Stimulated activated naive B cell treated with anti-CD40 and anti-IgM and Interleukin-4, amounts not matched to agents 10 μg/mL and 1 μg/mL and 100 μg/mL, for 72 hours (primary cell): ENCODE measurements at regions not wholly inside any gene's neighbourhood (a gene's known extent, or its start where the extent isn't known, plus 50 kb on each side); places are given as distances from the start of the nearest gene placed in this dataset.
"Not testable (repeated sequence)": the region's sequence is repeated elsewhere in the genome, so short reads cannot be mapped to it uniquely, and the experiment has no call there.

Experiments
- ATAC-seq, 2 donors: fragments of 150-1000 bp; cut with Tn5 transposase; replicated peaks; 2 replicates each; pipeline ENCODE4 v1.10.0; 2021; ENCODE audit warnings: moderate library complexity in 1 of 2
- DNase-seq: peaks from one replicate; pipeline ENCODE4 v3.0.0; 2021
- H3K27ac Mint-ChIP-seq: one replicate; pipeline ENCODE4 v1.8.0; 2022; ENCODE audit warnings: mild to moderate bottlenecking, mixed read lengths
- H3K27me3 Mint-ChIP-seq, 2 donors: one replicate each; pipeline ENCODE4 v1.8.0; 2022; ENCODE audit warnings: mixed read lengths in 2 of 2
- H3K36me3 Mint-ChIP-seq, 2 donors: one replicate each; pipeline ENCODE4 v1.8.0; 2022; ENCODE audit warnings: mixed read lengths in 2 of 2, mild to moderate bottlenecking in 1 of 2
- H3K4me1 Mint-ChIP-seq, 2 donors: one replicate each; pipeline ENCODE4 v1.8.0; 2022; ENCODE audit warnings: mixed read lengths in 2 of 2, mild to moderate bottlenecking in 1 of 2
- H3K4me3 Mint-ChIP-seq, 2 donors: one replicate each; pipeline ENCODE4 v1.8.0; 2022; ENCODE audit warnings: mild to moderate bottlenecking in 2 of 2, mixed read lengths in 2 of 2, moderate library complexity in 1 of 2
- H3K9me3 Mint-ChIP-seq, 2 donors: one replicate each; pipeline ENCODE4 v1.8.0; 2022; ENCODE audit warnings: mixed read lengths in 2 of 2, mild to moderate bottlenecking in 1 of 2

DNA sequence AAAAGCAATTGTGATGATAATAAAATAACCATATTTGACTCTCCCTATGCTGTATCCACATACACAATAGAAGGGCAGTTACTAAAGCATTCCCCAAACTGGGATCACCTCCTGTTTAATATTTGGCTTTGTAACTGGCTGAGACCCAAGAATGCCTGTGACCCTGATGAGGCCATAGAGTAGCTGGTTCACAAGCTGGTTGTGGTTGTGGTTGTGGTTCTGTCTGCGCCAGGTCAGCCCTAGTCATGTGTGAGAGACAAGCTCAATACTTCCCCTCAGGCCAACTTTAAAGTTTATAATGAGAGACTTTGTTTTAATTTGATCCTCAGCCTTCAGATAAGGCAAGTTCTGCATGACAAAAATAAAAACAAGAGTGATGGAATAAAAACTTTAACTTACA, 209.9 kb downstream of the PARM1 start:
- peaks cover 11 to 16% of the 10 kb centered on the region in 2 donors for H3K4me1 Mint-ChIP-seq
- DNase-seq (no peak), ATAC-seq (peak; percentile 66 to 67)
- no peak overlapping the region for H3K27ac Mint-ChIP-seq
- H3K4me3 Mint-ChIP-seq, result no peak overlapping the region
- peaks cover 1 to 5% of the 10 kb centered on the region in 2 donors for H3K9me3 Mint-ChIP-seq
- H3K36me3 Mint-ChIP-seq, result peaks cover 0 to 2% of the 10 kb centered on the region in 2 donors
- H3K27me3 Mint-ChIP-seq, result no peaks in the 10 kb centered on the region

DNA sequence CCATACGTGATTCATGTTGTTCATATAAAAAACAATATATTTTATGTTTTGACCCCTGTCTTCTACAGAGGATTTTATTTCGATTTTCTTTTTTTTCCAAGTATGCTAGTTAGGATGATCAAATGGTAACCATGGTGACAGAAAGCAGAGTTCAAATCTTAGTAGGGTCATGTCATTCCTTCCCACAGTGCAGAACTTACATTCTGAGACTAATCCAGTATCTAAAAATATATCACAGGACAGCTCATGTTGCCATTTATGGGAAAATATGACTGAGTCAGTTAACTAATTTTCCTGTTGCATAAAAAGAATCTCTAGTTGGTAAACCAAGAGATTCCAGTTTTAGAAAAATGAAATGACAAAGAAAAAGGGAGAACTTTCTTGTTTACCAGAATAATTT, 209.5 kb downstream of the PARM1 start:
- Mint-ChIP-seq H3K4me1 (peaks cover 11 to 16% of the 10 kb centered on the region in 2 donors), H3K27me3 (no peaks in the 10 kb centered on the region), H3K9me3 (peaks cover 1 to 5% of the 10 kb centered on the region in 2 donors), H3K27ac (no peak overlapping the region), H3K36me3 (peaks cover 0 to 2% of the 10 kb centered on the region in 2 donors), H3K4me3 (no peak overlapping the region)
- DNase-seq, result no peak
- no peak for ATAC-seq

DNA sequence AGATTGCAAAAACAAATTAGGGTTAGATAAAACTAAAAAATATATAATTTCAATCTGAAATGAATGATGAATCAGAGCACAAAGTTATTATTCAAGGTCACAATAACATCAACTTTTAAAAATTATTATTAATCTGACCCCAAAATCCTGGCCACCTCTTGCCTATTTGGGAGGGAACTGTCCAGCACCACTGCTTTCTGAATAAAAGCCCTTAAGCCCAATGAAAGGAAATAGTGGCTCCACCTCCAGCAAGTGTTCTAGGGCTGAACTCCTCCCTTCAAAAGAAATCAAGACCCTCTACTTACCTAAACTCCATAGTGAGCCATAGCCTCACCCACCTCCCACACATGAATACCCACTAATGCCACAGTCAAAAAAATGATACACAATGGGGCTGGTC, 208.2 kb downstream of the PARM1 start:
- H3K4me1 Mint-ChIP-seq, result peaks cover 12 to 19% of the 10 kb centered on the region in 2 donors
- ATAC-seq (no peak), DNase-seq (no peak)
- H3K4me3 Mint-ChIP-seq, result no peak overlapping the region
- no peak overlapping the region for H3K27ac Mint-ChIP-seq
- H3K36me3 Mint-ChIP-seq, result peaks cover 0 to 2% of the 10 kb centered on the region in 2 donors
- peaks cover 1 to 5% of the 10 kb centered on the region in 2 donors for H3K9me3 Mint-ChIP-seq
- H3K27me3 Mint-ChIP-seq, result no peaks in the 10 kb centered on the region

DNA sequence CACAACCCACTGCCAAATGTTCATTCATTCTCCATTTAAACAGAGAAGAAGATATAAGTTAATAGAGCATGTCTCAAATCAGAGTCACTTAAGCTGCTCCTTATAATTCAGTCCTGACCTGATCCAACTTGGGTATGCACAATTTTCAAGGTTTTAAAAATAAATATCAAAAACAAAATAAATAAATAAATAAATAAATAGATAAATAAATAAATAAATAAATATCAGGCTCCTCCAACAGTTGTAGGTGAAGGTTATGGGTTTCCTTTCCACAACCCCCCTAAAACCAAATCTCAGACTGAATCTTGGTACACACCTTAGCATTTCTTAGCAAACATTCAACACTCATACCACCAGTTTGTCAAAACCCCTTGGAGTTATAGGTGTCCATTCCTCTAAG, 204.4 kb downstream of the PARM1 start:
- Mint-ChIP-seq H3K9me3 (peaks cover 0 to 4% of the 10 kb centered on the region in 2 donors), H3K36me3 (no peaks in the 10 kb centered on the region), H3K27ac (no peak overlapping the region), H3K27me3 (no peaks in the 10 kb centered on the region), H3K4me3 (no peak overlapping the region), H3K4me1 (peaks cover 20 to 37% of the 10 kb centered on the region in 2 donors)
- ATAC-seq (no peak), DNase-seq (no peak)

DNA sequence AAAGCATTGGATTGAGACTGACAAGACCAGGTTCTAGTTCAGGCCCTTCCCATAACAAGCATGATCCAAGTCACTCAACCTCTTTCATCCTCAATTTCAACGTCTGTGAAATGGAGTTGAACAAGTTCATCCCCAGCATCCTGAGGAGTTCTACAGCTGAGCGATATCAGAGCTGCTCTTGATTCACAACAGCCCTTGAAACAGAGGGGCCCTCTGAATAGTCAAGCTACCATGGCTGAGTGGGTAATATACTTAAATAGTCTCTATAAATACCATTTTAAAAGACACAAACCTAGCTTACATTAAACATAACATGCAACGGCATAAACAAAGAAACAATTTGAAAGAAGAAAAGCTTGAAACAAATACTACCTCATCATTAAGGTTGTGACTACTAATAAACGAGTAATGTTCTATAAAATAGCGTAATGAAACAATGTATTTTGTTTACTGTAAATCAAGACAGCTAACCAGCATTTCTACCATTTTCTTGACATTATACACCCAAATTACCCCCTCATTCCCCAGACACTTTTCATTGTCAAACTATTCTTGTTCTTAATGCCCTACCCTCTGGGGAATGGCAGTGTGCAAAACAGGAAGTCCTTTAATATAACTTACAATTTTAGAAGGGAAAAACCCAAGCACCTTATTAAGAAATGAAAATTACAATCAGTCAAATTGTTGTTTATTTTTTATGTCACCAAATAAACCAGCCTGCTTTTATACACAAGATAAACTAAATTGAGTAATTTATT, 202.3 kb downstream of the PARM1 start:
- Mint-ChIP-seq H3K9me3 (peaks cover 0 to 4% of the 10 kb centered on the region in 2 donors), H3K27ac (no peak overlapping the region), H3K4me1 (peaks cover 20 to 37% of the 10 kb centered on the region in 2 donors), H3K36me3 (no peaks in the 10 kb centered on the region), H3K27me3 (no peaks in the 10 kb centered on the region), H3K4me3 (peak overlapping the region in 1 of 2 donors; percentile 50)
- ATAC-seq, result peak; percentile 95 to 96
- no peak for DNase-seq

DNA sequence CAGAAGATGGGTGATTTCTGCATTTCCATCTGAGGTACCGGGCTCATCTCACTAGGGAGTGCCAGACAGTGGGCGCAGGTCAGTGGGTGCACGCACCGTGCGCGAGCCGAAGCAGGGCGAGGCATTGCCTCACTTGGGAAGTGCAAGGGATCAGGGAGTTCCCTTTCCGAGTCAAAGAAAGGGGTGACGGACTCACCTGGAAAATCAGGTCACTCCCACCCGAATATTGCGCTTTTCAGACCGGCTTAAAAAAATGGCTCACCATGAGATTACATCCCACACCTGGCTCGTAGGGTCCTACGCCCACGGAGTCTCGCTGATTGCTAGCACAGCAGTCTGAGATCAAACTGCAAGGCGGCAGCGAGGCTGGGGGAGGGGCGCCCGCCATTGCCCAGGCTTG, 194.0 kb downstream of the PARM1 start:
- H3K9me3 Mint-ChIP-seq, result peaks cover 7 to 12% of the 10 kb centered on the region in 2 donors
- not testable (repeated sequence) for H3K36me3 Mint-ChIP-seq, H3K4me3 Mint-ChIP-seq, H3K27me3 Mint-ChIP-seq, H3K4me1 Mint-ChIP-seq, DNase-seq, ATAC-seq, H3K27ac Mint-ChIP-seq

DNA sequence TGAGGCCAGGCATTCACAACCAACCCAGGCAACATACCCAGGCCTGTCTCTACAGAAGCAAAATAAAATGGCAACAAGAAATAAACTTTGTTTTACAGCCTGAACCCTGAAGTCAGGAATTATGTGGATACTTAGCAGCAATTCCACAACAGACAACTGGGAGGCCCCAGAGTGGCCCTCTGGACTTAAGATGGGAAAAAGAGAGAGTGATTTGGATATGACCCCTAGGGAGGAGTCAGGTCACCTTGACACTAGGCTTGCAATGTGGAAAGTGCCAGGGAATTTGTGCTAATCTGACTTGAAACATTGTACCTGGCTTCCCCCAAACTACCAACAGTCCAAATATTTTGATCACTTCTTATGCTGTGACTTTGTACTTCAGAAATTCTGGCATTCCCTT, 193.1 kb downstream of the PARM1 start:
- Mint-ChIP-seq H3K4me3 (no peak overlapping the region), H3K27ac (no peak overlapping the region), H3K9me3 (peaks cover 9 to 12% of the 10 kb centered on the region in 2 donors), H3K4me1 (peaks cover 0 to 1% of the 10 kb centered on the region in 2 donors), H3K36me3 (peaks cover 2 to 3% of the 10 kb centered on the region in 2 donors), H3K27me3 (no peaks in the 10 kb centered on the region)
- ATAC-seq, result no peak
- DNase-seq, result no peak

DNA sequence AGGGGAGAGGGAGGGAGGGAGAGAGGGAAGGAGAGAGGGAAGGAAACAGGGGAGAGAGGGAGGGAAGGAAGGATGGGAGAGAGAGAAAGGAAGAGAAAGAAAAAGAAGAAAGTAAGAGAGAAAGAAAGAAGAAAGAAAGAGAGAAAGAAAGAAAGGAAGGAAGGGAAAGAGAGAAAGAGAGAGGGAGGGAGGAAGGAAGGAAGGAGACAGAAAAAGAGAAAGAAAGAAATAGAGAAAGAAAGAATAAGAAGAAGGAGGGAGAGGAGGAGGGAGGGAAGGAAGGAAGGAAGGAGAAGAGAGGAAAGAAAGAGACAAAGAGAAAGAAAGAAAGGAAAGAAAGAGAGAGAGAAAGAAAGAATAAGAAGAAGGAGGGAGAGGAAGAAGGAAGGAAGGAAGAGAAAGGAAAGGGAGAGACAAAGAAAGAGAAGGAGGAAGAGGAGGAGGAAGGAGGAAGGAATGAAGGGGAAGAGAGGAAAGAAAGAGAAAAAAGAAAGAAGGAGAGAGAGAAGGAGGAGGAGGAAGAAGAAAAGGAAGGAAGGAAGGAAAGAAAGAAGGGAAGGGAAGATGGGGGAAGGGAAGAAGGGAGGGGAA, 189.6 kb downstream of the PARM1 start:
- H3K36me3 Mint-ChIP-seq, result peaks cover 5 to 10% of the 10 kb centered on the region in 2 donors
- DNase-seq, result no peak
- H3K4me1 Mint-ChIP-seq, result peaks cover 0 to 1% of the 10 kb centered on the region in 2 donors
- H3K27ac Mint-ChIP-seq, result no peak overlapping the region
- H3K27me3 Mint-ChIP-seq, result peaks cover 0 to 4% of the 10 kb centered on the region in 2 donors
- no peak overlapping the region for H3K4me3 Mint-ChIP-seq
- peaks cover 16 to 21% of the 10 kb centered on the region in 2 donors for H3K9me3 Mint-ChIP-seq
- no peak for ATAC-seq

DNA sequence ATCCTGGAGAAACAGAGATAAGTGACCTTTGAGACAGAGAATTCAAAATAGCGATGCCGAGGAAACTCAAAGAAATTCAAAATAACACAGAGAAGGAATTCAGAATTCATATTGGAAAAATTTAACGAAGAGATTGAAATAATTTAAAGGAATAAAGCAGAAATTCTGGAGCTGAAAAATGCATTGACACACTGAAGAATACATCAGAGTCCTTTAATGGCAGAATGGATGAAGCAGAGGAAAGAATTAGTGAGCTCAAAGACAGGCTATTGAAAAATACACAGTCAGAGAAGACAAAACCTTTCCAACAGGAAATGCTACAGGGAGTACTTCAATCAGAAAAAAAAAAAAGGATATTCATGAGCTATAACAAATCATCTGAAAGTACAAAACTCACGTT, 185.8 kb downstream of the PARM1 start:
- Mint-ChIP-seq H3K4me1 (peaks cover 5 to 6% of the 10 kb centered on the region in 2 donors), H3K27me3 (peaks cover 0 to 4% of the 10 kb centered on the region in 2 donors), H3K36me3 (peaks cover 5 to 10% of the 10 kb centered on the region in 2 donors), H3K27ac (no peak overlapping the region), H3K9me3 (peaks cover 16 to 26% of the 10 kb centered on the region in 2 donors), H3K4me3 (no peak overlapping the region)
- DNase-seq, result no peak
- no peak for ATAC-seq

DNA sequence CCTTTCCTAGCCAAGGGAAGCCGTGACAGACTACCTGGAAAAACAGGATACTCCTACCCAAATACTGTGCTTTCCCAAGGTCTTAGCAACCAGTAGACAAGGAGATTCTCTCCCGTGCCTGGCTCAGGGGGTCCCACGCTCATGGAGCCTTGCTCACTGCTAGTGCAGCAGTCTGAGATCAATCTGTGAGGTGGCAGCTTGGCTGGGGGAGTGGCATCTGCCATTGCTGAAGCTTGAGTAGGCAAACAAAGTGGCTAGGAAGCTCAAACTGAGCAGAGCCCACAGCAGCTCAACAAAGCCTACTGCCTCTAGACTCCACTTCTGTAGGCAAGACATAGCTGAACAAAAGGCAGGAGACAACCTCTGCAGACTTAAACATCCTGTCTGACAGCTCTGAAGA, 177.1 kb downstream of the PARM1 start:
- Mint-ChIP-seq H3K36me3 (peaks cover 0 to 10% of the 10 kb centered on the region in 2 donors), H3K27ac (no peak overlapping the region), H3K27me3 (peaks cover 10 to 27% of the 10 kb centered on the region in 2 donors), H3K9me3 (peaks cover 12 to 16% of the 10 kb centered on the region in 2 donors), H3K4me1 (peaks cover 21 to 27% of the 10 kb centered on the region in 2 donors), H3K4me3 (no peak overlapping the region)
- no peak for ATAC-seq
- DNase-seq, result no peak

DNA sequence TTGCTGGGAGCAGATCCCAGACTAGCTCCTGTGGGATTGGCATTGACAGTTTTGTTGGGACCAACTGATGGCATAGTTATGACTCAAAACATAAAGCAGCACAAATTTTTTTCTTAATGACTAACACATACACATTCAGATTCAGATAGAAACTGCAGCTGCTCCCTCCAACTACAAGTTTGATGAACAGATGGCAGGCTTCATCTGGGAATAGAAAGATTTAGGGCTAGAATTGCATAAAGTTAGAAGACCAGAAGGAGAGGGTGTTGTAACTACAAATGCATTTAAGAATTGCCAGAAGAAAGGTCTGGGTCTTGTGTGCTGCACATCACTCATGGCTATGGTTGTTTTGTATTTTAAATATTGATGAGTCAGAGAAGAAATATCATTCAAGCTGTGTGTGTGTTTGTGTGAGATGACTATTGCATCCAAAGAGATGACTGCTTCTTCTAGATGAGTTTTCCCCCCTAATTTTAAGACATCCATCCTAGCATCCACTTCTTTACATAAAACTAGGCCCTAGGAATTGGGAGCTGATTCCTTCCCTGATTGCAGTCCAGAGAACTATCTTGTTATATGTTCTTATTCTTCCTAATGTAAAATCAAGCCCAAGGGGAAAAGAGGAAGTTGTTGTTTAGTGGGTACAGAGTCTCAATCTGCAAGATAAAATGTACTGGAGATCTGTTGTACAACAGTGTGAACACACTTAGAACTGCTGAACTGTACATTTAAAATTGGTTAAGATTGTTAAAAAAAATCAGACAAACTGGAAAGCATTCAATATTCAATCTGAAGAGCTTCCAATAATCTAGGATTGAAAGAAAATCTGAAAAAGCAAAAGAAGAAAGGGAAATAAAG, 175.1 kb downstream of the PARM1 start:
- H3K4me3 Mint-ChIP-seq, result no peak overlapping the region
- H3K27ac Mint-ChIP-seq, result no peak overlapping the region
- H3K9me3 Mint-ChIP-seq, result peaks cover 11 to 12% of the 10 kb centered on the region in 2 donors
- peak; percentile 41 to 72 for ATAC-seq
- no peak for DNase-seq
- peaks cover 15 to 19% of the 10 kb centered on the region in 2 donors for H3K4me1 Mint-ChIP-seq
- peaks cover 10 to 27% of the 10 kb centered on the region in 2 donors for H3K27me3 Mint-ChIP-seq
- peaks cover 0 to 10% of the 10 kb centered on the region in 2 donors for H3K36me3 Mint-ChIP-seq

DNA sequence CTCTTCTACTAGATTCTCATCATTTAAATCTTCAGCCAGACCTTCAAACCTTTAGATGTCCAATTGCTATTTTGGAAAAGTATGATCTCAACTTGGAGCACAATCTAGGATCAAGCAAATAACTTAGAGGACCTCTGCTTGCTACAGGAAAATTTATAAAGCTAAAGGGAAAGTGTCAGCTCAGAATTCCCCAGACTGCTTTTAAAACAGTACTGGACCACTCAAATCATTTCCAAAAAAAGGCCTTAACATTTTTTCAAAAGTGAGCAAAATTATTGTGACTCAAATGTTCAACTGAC, 169.8 kb downstream of the PARM1 start:
- peaks cover 9% of the 10 kb centered on the region in 2 donors for H3K9me3 Mint-ChIP-seq
- no peak for ATAC-seq
- H3K27ac Mint-ChIP-seq, result no peak overlapping the region
- DNase-seq, result no peak
- H3K4me3 Mint-ChIP-seq, result peak overlapping the region in 1 of 2 donors; percentile 15
- H3K4me1 Mint-ChIP-seq, result peaks cover 22 to 48% of the 10 kb centered on the region in 2 donors
- H3K27me3 Mint-ChIP-seq, result peaks cover 5 to 15% of the 10 kb centered on the region in 2 donors
- peaks cover 3 to 8% of the 10 kb centered on the region in 2 donors for H3K36me3 Mint-ChIP-seq

DNA sequence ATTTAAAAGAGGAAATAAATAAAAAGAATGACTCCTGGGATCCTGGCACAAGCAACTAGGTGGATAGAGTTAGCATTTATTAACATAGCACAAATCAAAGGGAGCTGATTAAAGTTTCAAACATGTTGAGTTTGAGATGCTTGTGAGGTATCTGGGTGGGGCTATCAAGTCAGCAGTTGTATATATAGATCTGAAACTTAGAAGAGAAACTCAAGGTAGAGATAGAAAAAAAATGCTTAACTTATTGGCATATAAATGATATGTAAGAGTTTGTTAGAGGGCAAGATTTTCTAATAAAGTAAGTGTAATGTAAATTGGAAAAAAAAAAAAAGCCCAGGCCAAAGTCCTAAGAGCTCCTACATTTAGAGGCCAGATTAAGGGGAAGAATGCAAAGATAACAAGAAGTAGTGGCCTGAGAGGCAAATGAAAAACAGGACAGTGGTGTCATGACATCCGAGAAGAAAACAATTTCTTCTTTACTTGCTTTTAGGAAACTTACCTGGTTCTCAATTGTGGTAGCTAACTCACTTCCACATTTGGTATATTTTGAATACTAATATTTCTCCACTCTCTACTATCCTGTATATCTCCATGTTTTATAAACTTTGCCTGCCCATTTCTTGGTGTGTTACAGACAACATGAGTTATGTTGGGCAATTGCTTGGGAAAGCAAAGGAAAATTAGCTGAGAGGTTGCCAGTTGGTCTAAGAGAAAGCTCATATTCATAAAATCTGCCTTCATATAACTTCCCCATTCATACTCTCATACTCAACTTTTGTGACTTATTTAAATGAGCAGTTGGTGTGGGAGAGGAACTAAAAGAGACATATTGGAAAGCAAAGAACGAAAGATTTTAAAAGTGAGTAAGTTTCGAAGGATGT, 169.2 kb downstream of the PARM1 start:
- Mint-ChIP-seq H3K27ac (peak overlapping the region; percentile 72), H3K9me3 (peaks cover 14 to 15% of the 10 kb centered on the region in 2 donors), H3K4me1 (peaks cover 21 to 47% of the 10 kb centered on the region in 2 donors), H3K27me3 (peaks cover 5 to 21% of the 10 kb centered on the region in 2 donors), H3K36me3 (peaks cover 6 to 12% of the 10 kb centered on the region in 2 donors), H3K4me3 (peak overlapping the region in 1 of 2 donors; percentile 15)
- ATAC-seq, result peak; percentile 81 to 87
- no peak for DNase-seq
